NCI-H1417 (cell line): ENCODE measurements at regions not wholly inside any gene's neighbourhood (a gene's known extent, or its start where the extent isn't known, plus 50 kb on each side); places are given as distances from the start of the nearest gene placed in this dataset.

Experiments
- DNase-seq, 3 experiments: peaks; one replicate each; lab custom pipeline; 2025; lab: John Stamatoyannopoulos, UW

DNA sequence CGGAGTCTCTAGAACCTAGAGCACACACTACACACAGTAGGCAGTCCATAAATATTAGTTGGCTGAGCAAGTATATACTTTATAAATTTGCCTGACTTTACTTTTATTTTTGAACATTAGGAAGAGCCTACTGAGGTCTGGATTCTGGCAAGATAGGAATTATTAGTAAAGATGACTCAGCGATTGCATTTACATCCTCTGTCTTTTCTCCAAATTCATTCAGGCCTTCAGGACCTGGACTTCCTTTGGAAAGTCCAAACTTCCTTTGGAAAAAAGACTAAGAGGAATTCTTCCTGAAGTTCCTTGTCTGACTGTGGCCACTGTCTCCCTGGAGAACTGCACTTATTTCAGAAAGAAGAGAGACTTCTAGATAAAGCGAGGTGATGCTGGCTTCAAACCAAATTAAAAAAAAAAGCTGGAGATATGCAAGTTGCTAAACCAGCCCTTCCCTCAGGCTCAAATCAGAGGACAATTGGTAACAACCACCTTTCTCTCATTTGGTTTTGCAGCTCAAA is 251.3 kb downstream of the GAS1 start:
- no peak for DNase-seq

DNA sequence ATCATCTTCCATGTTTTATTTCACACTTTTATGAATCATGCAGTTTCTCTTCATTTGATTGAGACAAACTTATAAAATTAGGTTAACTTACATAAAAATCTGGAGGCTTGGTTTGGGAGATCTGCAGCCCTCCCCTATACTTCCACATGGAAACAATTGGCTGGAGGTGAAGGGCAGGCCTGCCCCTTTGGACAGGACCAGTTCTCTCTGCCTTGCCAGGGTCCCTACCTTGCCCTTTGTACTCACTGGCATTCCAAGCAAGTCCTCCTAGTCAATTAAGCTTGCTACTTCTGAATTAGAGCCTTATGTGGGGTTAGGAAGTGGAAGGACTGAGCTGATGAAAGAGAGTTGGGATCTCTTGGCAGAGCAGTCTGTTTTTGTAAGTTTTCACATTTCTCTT is 257.3 kb downstream of the GAS1 start:
- DNase-seq: no peak

DNA sequence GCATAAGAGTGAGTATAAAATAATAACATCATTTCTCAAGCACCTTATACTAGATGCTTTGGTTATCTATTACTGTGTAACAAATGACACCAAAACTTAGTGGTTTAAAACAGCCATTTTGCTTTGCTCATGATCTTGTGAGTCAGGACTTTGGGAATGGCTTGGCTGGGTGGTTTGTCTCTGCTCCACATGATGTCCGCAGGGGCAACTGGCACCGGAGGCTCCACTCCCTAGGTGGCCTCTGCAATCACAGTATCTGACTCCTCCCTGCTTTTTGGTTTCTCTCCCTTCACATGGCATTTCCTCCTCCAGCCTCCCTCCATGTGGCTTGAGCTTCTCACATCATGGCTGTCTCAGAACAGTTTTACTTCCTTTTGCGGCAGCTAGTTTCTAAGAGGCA is 259.5 kb downstream of the GAS1 start:
- no peak for DNase-seq

DNA sequence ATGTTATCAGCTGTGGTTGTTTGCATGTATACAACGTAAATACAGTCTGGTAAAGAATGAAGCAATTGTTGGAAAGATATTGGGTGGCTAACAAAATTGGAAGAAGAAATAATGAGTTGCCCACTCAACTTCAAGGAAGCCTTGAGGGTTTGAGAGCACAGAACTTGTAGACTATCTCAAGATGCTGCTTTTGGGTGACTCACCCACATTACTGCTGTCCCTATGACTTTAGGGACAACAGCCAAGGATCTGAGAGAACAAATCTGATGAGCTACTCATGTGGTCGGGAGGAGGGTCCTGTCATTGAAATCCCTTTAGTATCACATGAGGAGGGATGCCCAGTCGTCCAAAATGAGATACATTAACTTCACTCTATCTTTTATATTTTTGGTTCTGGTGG is 261.8 kb downstream of the GAS1 start:
- DNase-seq: no peak

DNA sequence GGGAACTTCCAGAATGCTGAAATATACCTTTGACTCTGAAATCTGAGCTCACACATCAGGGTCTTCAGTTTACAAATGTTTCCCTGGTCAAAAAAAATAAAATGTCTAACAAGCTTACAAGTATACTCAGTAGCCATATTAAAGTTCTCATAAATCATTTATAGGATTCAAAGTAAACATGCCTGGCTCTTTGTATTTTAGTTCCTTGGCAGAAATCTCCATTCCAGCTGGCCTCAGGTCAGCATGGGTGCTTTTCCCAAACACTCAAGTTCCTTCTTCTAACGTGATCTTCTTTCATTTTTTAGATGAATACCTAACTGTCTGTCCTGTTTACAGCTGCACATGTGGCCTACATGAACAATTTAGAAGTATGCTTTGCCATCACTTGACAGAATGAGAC is 263.2 kb downstream of the GAS1 start:
- no peak for DNase-seq

DNA sequence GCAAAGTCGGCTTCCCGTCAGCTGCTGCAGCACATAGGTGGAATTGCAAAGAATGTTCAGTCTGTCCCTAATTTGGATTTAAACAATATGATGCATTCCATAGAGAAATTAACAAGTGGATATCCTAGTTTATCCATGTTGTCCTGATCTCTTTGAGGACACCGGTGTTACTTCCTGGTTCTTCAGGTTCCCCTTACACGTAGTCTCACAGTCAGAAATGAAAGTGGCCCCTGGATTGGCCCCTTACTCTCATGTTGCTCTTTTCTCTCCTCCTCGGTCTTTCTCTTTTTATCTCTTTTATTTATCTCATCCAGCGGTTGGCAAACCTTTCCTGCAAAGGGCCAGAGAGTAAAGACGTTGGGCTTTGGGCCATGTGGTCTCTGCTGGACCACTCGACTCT is 265.1 kb downstream of the GAS1 start:
- DNase-seq: no peak

DNA sequence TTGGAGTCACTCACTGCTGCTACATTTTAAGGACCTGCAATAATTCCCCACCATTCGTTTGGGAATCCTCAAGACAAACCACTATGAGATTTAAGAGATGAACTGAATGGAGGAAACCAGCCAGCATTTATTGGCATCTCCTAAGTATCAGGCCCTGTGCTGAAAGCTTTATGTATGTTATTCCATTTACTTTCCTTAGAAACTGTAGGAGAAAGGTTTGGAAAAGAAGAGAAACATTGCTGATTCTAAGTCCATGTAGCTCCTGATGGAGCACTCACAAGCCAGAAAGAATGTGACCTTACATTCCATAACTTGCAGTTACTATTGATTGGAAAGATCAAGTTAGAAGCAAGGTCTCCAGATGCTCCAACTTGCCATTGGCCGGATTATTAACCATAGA is 267.4 kb downstream of the GAS1 start:
- DNase-seq: no peak

DNA sequence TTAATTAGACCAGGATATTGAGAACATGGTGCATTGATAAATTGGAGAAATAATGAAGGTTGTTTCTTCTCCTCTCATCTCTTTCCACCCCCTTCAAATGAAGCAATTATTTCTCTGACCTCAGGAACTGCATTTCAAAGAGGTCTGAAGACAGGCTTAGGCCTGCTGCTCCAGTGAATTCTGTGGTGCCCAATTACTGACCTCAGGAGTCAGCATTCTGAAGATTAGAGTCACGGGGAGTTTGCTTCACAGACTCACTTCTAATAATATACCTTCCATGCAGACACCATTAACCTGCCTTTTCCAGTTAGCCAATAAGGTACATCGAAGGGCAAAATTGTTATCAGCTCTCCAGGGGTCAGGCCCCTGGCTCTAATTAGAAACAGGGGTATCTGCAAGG is 270.9 kb downstream of the GAS1 start:
- DNase-seq: no peak

DNA sequence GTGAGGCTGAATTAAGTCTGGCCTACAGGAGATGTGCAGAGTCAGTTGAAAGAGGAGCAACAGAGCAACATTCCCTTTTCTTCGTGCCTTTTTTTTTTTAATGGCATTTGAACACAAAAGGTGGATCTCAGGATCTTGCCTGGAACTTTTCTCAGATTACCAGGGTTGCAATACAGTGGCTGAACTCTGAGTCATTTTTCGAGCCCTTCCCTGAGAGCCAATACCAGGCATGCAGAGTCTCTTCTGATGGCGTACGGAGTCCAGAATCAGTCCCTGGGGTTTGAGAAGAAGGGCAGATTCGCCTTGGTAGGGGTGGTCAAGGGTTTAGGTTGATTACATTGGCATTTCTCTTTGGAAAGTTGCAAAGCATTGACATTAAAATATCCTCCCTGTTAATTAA is 271.5 kb downstream of the GAS1 start:
- DNase-seq: no peak

DNA sequence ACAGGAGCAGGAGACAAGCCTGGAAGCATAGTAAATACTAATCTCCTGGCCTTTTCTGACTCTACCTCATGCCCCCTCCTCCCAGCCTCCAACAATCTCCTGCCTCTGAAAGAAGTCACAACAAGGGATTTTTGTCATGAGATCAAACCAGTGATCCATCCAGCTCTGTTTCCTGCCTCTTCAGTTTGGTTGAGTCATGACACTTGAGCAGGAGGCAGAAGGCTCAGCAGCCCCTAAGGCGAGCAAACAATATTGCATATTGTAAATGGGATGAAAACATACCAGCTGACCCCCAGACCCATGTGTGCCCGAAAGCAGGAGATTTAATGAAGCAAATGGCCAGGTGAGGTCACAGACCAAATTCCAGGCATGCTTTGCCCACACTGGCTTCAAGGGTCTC is 272.8 kb downstream of the GAS1 start:
- DNase-seq: no peak

DNA sequence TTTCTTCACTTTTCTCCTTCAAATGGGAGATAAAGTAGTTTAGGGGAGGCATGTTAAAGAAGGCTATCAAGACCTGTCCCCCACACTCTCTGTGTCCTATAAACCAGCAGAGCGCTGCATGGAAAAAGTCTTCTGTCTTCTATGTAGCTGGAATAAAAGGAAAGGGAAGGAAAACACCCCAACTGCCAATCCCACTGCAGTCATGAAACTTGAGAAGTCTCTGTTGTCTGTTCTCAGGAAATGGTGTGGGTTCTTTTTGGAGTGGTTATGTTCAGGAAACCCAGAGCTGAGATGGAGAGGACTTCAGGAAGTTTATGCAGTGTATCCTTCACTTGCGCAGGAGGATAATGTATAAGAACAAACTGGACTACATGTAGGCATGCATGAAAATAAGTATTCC is 274.3 kb downstream of the GAS1 start:
- no peak for DNase-seq

DNA sequence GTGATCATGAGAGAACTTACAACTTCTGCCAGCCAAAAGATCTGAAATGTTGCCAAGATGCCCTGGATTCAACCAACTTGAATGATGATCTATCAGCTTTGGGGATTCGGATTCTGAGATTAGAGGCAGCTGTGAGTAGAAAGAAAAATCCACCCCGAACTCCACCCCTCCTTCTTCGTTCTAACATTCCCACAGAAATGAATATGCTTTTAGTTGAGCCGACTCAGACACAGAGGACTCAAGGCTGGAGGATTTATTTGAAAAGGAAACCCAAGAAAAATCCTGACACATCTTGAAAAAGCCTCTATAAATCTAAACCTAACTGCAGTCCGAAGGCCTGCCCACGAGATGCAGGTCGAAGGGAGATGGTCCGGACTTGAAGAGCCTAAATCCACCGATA is 275.0 kb downstream of the GAS1 start:
- no peak for DNase-seq

DNA sequence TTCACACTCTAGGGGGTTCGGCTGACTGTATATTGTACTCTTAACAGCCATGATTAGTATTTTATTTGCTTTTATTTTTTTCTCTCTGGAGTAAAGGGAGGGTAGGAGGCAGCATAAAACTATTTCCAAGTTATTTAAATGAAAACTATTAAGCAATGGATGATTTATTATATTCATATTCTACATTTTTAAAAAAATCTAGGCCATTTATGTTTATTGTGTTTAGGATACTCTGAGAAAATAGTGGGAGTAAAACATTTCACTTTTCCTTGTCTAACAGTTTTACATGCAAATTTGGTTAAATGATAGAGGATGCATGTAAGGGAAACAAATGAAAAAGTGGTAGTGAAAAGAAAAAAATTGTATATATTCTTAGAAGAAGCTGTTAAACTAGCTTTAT is 276.3 kb downstream of the GAS1 start:
- no peak for DNase-seq

DNA sequence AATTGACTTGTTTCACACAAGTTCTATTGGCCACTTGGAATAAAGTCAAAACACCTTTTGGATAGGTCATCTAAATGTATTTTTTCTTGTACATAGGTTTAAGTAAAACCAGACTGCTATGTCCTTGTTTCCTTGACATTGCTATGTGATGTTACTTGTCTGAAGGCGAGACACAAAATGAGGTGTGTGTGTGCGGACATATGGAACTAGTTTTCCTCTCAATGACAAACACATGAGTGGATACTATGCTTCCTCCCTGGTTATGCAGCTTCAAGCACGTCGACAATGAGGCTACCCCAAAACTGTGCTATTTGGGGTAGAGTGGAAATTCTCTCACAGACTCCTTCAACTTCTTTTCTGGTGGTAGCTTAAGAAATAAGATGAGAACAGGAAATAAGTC is 276.8 kb downstream of the GAS1 start:
- no peak for DNase-seq

DNA sequence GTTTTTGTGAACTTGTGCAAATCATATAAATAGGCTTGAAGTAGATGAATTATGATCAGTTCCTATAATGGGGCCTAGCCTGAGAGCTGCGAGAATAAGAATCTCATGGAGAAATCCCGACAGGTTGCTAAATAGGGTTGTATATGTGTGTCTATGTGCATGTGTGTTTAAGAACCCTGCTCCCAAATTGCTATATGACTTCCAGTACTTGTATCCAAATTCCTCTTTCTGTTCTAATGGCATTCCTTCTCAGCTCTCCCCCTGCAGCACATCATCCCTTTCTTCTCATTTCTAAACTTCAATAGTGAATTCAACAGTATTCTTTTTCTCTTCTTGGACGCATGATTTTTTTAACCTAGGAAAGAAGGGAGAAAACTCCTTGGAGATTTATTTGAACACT is 277.2 kb downstream of the GAS1 start:
- no peak for DNase-seq

DNA sequence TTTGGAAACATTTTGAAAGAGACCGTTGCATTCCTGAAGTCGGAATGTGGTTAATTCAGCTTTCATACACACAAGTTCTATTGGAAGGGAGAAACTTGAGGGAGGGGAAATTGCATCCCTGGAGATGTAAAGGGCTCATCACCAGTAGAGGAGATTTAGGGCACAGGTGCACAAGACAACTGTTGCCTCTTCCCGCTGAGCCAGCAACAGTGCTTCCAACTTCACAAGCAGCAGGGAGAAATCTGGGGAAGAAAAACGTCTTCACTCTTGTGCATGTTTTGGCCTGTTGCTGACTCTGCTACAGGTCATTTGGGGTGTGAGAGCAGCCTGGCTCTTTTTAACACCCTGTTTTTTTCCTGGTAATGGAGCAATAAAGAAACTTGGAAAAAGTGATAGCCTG is 277.9 kb downstream of the GAS1 start:
- DNase-seq: no peak

DNA sequence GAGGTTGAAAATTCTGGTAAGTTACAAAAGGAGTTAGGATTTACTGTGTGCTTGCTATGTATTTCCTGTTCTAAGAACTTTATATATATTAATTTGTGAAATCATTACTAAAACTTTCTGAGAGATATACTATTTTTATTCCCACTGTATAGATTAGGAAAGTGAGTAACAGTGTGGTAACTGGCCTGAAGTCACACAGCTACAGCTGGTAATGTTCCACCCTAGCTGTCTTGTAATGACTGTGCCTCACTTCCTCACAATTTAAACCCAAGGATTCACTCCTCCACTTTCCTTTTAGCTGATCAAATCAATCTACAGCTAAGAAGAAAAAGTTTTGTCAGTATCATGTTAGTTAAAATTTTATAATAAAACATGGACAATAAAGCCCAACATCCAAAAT is 278.8 kb downstream of the GAS1 start:
- no peak for DNase-seq

DNA sequence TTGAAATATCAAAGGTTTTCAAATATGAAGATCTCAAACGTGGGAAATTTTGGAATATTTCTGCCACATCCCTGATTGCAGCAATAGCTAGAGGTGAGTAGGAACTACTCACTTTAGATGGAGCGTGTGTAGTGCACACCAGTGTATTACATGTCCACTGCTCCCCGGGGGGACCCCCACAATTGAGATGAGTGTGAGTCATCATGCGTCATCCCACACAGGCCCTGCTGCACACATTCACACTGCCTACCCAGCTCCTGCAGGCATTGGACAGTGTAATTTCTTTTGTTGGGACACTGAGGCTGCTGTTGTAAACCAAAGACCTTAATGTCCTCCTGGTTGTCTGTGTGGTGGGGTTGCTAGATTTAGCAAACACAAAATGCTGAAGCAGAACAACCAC is 280.0 kb downstream of the GAS1 start:
- no peak for DNase-seq

DNA sequence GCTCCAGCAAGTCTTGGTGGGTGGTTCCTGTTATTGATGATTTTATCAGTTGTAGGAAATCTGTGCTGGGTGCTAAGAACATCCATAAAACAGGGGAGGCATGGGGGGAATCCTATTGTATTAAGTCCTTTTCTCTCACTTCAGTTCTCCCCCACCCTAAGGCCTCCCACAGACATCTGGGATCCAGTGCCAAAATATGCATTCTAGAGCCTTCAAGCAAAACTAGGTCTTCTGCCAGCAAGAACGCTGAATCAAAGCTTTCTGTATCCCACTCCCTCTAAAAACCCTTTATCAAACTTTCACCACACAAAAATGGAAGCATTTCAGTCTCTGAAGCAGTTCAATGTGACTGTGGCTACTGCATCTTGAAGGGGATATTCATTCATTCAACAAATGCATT is 281.9 kb downstream of the GAS1 start:
- no peak for DNase-seq

DNA sequence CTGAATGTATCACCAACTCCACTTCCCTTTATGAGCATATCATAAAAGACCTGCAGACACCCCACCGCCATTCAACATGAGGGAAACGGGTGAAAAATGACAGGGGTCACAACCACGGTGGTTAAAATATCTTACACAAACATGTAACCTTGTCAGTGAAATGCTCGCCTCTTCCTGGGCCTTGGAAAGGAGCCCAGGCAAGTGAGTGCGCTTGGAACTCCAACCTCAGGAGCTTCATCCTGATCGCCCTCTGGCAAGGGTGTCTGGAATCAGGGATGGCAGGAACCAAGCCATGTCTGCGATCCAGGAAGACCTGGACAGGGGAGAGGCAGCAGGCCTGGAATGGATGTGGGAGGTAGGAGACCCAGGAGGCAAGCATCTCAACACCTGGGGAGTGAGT is 282.7 kb downstream of the GAS1 start:
- no peak for DNase-seq

DNA sequence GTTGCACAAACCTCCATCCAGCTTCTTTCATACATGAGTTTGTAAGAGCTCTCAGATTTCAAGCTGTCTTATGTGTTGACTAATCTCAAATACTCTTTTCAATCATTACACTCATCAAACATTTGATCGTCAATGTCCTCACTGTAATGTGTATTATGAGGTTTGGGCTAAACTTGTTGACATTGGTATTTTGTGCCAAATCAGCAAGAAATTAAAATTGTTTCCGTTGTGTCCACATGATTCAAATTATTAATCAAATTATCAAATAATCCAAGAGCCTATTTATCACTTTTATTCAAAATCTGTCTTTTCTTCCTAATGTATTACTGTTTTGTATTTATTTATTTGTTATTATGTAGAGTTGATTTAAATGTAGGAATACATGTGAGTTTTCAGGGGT is 283.4 kb downstream of the GAS1 start:
- DNase-seq: no peak

DNA sequence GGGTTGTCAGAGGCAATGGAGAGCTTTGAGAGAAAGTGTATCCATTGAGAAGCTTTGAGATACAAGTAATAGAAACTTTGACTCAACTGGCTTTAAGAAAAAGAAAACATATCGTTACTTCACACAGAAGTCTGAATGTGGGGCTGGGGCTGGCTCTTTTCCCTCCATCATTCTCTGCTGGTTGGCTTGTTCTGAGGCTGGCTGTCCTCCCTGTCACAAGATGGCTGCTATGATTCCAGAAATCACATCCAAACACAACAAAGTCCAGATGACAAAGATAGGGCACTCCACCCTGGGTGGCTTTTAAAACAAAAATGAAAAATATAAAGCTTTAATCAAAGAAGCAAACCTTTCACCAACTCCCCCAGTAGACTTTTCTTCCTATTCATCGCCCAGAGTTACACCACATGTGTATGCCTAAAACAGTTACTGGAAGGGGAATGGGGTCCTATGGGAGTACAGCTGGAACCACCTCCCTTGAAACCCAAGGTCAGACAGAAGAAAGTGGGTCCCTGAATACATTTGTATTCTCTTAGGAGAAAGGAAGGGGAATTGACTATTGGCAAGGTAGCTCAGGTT is 284.3 kb downstream of the GAS1 start:
- DNase-seq: no peak

DNA sequence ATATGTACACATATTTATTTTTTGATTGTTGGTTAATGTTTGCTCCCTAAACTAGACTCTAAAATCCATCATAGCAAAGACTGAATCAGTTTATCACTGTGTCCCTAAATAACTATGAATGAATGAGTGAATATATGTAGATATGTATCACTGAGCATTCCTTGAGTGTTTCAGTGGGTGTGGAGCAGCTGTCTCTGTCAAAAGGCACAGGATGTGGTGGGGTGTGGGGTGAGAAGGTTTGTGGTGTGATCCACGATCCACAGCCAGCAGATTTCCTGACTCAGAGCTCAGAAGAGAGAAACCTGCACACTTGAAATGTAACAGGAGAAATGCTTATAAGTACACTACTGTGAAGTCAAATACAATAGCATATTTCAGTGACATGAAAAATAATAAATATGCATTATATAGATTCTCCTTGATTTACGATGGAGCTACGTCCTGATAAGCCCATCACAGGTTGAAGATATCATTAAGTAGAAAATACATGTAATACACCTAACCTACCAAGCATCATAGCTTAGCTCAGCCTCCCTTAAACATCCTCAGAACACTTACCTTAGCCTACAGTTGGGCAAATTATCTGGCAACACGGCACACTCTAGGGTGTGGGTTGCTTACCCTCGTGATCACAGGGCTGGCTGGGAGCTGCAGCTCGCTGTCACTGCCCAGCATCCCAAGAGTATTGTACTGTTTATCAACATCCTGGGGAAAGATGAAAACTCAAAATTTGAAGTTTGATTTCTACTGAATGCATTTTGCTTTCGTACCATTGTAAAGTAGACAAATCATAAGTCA is 287.0 kb downstream of the GAS1 start:
- no peak for DNase-seq
